IPS-20b (cell line): ENCODE measurements at regions not wholly inside any gene's neighbourhood (a gene's known extent, or its start where the extent isn't known, plus 50 kb on each side); places are given as distances from the start of the nearest gene placed in this dataset.

Experiments
- H3K27ac ChIP-seq: one replicate; pipeline ENCODE4 v1.5.1; 2013; ENCODE audit warnings: low read length
- H3K27me3 ChIP-seq: 2 replicates; pipeline ENCODE4 v1.6.1; 2013; ENCODE audit warnings: mild to moderate bottlenecking, low read length, inconsistent platforms; ENCODE audit not compliant: insufficient read depth
- H3K36me3 ChIP-seq: 2 replicates; pipeline ENCODE4 v1.6.1; 2013; ENCODE audit warnings: low read depth, mild to moderate bottlenecking, inconsistent platforms, low read length, moderate library complexity; ENCODE audit not compliant: insufficient read depth
- H3K4me1 ChIP-seq: 2 replicates; pipeline ENCODE4 v1.6.1; 2013; ENCODE audit warnings: mild to moderate bottlenecking, control low read depth, inconsistent platforms, low read length, moderate library complexity; ENCODE audit not compliant: insufficient read depth
- H3K4me3 ChIP-seq: 2 replicates; pipeline ENCODE4 v1.5.1; 2013; ENCODE audit warnings: mild to moderate bottlenecking, low read length, inconsistent platforms
- H3K9ac ChIP-seq: 2 replicates; pipeline ENCODE4 v1.6.1; 2013; ENCODE audit warnings: low read depth, mild to moderate bottlenecking, inconsistent platforms, low read length, moderate library complexity
- H3K9me3 ChIP-seq: 2 replicates; pipeline ENCODE4 v1.6.1; 2013; ENCODE audit warnings: mild to moderate bottlenecking, low read depth, low read length, inconsistent platforms; ENCODE audit not compliant: insufficient read depth

GRCh38 chr16:79403534-79403933, 197.0 kb downstream of the MAF start:
- no peaks in the 10 kb centered on the region for H3K9me3 ChIP-seq
- no peaks in the 10 kb centered on the region for H3K27me3 ChIP-seq
- H3K27ac ChIP-seq: no peak overlapping the region
- H3K9ac ChIP-seq: no peak overlapping the region
- no peak overlapping the region for H3K4me3 ChIP-seq
- H3K4me1 ChIP-seq: peaks cover 6% of the 10 kb centered on the region; the same call in 1 of the 2 replicates
- H3K36me3 ChIP-seq: no peaks in the 10 kb centered on the region

GRCh38 chr16:79402920-79403319, 197.6 kb downstream of the MAF start:
- Histone ChIP-seq H3K27ac (no peak overlapping the region), H3K27me3 (no peaks in the 10 kb centered on the region)

GRCh38 chr16:79402356-79402755, 198.2 kb downstream of the MAF start:
- no peaks in the 10 kb centered on the region for H3K36me3 ChIP-seq
- no peaks in the 10 kb centered on the region for H3K27me3 ChIP-seq
- peaks cover 2% of the 10 kb centered on the region; the same call in 1 of the 2 replicates for H3K4me1 ChIP-seq
- no peak overlapping the region for H3K4me3 ChIP-seq
- no peak overlapping the region for H3K27ac ChIP-seq
- H3K9ac ChIP-seq: no peak overlapping the region
- H3K9me3 ChIP-seq: no peaks in the 10 kb centered on the region

More at GRCh38 chr16:79402920-79403319, 197.6 kb downstream of the MAF start:
- Histone ChIP-seq H3K4me1 (peaks cover 6% of the 10 kb centered on the region; the same call in 1 of the 2 replicates), H3K36me3 (no peaks in the 10 kb centered on the region), H3K9me3 (no peaks in the 10 kb centered on the region), H3K9ac (no peak overlapping the region), H3K4me3 (no peak overlapping the region)

GRCh38 chr16:79401782-79402181, 198.8 kb downstream of the MAF start:
- H3K27me3 ChIP-seq: no peaks in the 10 kb centered on the region
- no peak overlapping the region for H3K4me3 ChIP-seq
- H3K27ac ChIP-seq: no peak overlapping the region
- no peaks in the 10 kb centered on the region for H3K4me1 ChIP-seq
- H3K9me3 ChIP-seq: no peaks in the 10 kb centered on the region
- no peaks in the 10 kb centered on the region for H3K36me3 ChIP-seq
- H3K9ac ChIP-seq: no peak overlapping the region

GRCh38 chr16:79401157-79401556, 199.4 kb downstream of the MAF start:
- Histone ChIP-seq H3K9ac (no peak overlapping the region), H3K36me3 (no peaks in the 10 kb centered on the region), H3K4me3 (no peak overlapping the region), H3K27ac (no peak overlapping the region), H3K9me3 (no peaks in the 10 kb centered on the region), H3K4me1 (no peaks in the 10 kb centered on the region), H3K27me3 (no peaks in the 10 kb centered on the region)

- Histone ChIP-seq H3K36me3 (no peaks in the 10 kb centered on the region), H3K27ac (no peak overlapping the region), H3K4me1 (no peaks in the 10 kb centered on the region), H3K27me3 (no peaks in the 10 kb centered on the region), H3K9ac (no peak overlapping the region), H3K4me3 (no peak overlapping the region), H3K9me3 (no peaks in the 10 kb centered on the region)
Measured at GRCh38 chr16:79400462-79401149, 199.9 kb downstream of the MAF start.

- no peaks in the 10 kb centered on the region for H3K36me3 ChIP-seq
- H3K27ac ChIP-seq: no peak overlapping the region
- no peaks in the 10 kb centered on the region for H3K9me3 ChIP-seq
- no peak overlapping the region for H3K4me3 ChIP-seq
- no peaks in the 10 kb centered on the region for H3K4me1 ChIP-seq
- H3K9ac ChIP-seq: no peak overlapping the region
- H3K27me3 ChIP-seq: no peaks in the 10 kb centered on the region; the same call in 1 of the 2 replicates
Measured at GRCh38 chr16:79395591-79395990, 204.9 kb downstream of the MAF start.

- H3K9ac ChIP-seq: no peak overlapping the region
- no peaks in the 10 kb centered on the region for H3K36me3 ChIP-seq
- no peaks in the 10 kb centered on the region for H3K9me3 ChIP-seq
- H3K4me1 ChIP-seq: no peaks in the 10 kb centered on the region
- no peak overlapping the region for H3K27ac ChIP-seq
- no peak overlapping the region for H3K4me3 ChIP-seq
- no peaks in the 10 kb centered on the region; the same call in 1 of the 2 replicates for H3K27me3 ChIP-seq
Measured at GRCh38 chr16:79394206-79394605, 206.3 kb downstream of the MAF start.

- Histone ChIP-seq H3K9me3 (no peaks in the 10 kb centered on the region), H3K27ac (no peak overlapping the region)
Measured at GRCh38 chr16:79393564-79393963, 207.0 kb downstream of the MAF start.

GRCh38 chr16:79393127-79393526, 207.4 kb downstream of the MAF start:
- H3K4me1 ChIP-seq: no peaks in the 10 kb centered on the region
- H3K27me3 ChIP-seq: no peaks in the 10 kb centered on the region; the same call in 1 of the 2 replicates
- no peak overlapping the region for H3K27ac ChIP-seq
- H3K4me3 ChIP-seq: no peak overlapping the region
- H3K9ac ChIP-seq: no peak overlapping the region
- H3K9me3 ChIP-seq: no peaks in the 10 kb centered on the region
- no peaks in the 10 kb centered on the region for H3K36me3 ChIP-seq

More at GRCh38 chr16:79393564-79393963, 207.0 kb downstream of the MAF start:
- Histone ChIP-seq H3K4me3 (no peak overlapping the region), H3K27me3 (no peaks in the 10 kb centered on the region; the same call in 1 of the 2 replicates), H3K4me1 (no peaks in the 10 kb centered on the region), H3K36me3 (no peaks in the 10 kb centered on the region), H3K9ac (no peak overlapping the region)

- H3K4me3 ChIP-seq: no peak overlapping the region
Measured at GRCh38 chr16:79392081-79392480, 208.5 kb downstream of the MAF start.

GRCh38 chr16:79391395-79391794, 209.1 kb downstream of the MAF start:
- H3K36me3 ChIP-seq: no peaks in the 10 kb centered on the region
- no peaks in the 10 kb centered on the region; the same call in 1 of the 2 replicates for H3K27me3 ChIP-seq
- no peak overlapping the region for H3K9ac ChIP-seq
- no peaks in the 10 kb centered on the region for H3K9me3 ChIP-seq
- H3K4me1 ChIP-seq: peaks cover 5% of the 10 kb centered on the region; the same call in 1 of the 2 replicates
- no peak overlapping the region for H3K27ac ChIP-seq
- H3K4me3 ChIP-seq: no peak overlapping the region

More at GRCh38 chr16:79392081-79392480, 208.5 kb downstream of the MAF start:
- Histone ChIP-seq H3K4me1 (peaks cover under 1% of the 10 kb centered on the region; the same call in 1 of the 2 replicates), H3K27ac (no peak overlapping the region), H3K27me3 (no peaks in the 10 kb centered on the region; the same call in 1 of the 2 replicates), H3K36me3 (no peaks in the 10 kb centered on the region), H3K9ac (no peak overlapping the region), H3K9me3 (no peaks in the 10 kb centered on the region)
